Left lung (tissue), 4 donors: ENCODE measurements at regions not wholly inside any gene's neighbourhood (a gene's known extent, or its start where the extent isn't known, plus 50 kb on each side); places are given as distances from the start of the nearest gene placed in this dataset.

Source experiments
- ATAC-seq: fragments of 200-7000 bp; cut with Tn5 transposase; one replicate; pipeline ENCODE4 v1.9.1; 2020; ENCODE audit warnings: moderate library complexity
- DNase-seq, 4 donors: peaks; one replicate each; pipeline ENCODE4 v3.0.0-alpha.2; 2013 to 2020
- H3K27ac ChIP-seq, 2 donors: fragments of 200-600 bp; sonication (generic) in 1 of 2; one replicate each; pipeline versions ENCODE4 v1.5.0 to v1.8.0; 2020 to 2021
- H3K27me3 ChIP-seq, 2 donors: fragments of 200-600 bp; sonication (generic) in 1 of 2; one replicate each; pipeline versions ENCODE4 v1.5.0 to v1.8.0; 2020 to 2021
- H3K36me3 ChIP-seq, 2 donors: fragments of 200-600 bp; sonication (generic) in 1 of 2; one replicate each; pipeline versions ENCODE4 v1.5.0 to v1.8.0; 2020 to 2021
- H3K4me1 ChIP-seq, 2 donors: fragments of 200-600 bp; one replicate each; pipeline ENCODE4 v1.8.0; 2021
- H3K4me3 ChIP-seq, 2 donors: fragments of 200-600 bp; sonication (generic) in 1 of 2; one replicate each; pipeline versions ENCODE4 v1.5.0 to v1.8.0; 2020 to 2021; ENCODE audit warnings: mild to moderate bottlenecking in 1 of 2
- H3K9me3 ChIP-seq, 2 donors: fragments of 200-600 bp; sonication (generic) in 1 of 2; one replicate each; pipeline versions ENCODE4 v1.5.0 to v1.8.0; 2020 to 2021
- CTCF ChIP-seq, 2 donors: fragments of 200-600 bp; sonication (generic) in 1 of 2; IDR thresholded peaks; one replicate each; pipeline versions ENCODE4 v1.5.0 to v1.8.0; 2021; ENCODE audit warnings: antibody characterized with exemption in 2 of 2
- intact Hi-C, 2 donors: fragments of 100-400 bp; cut with DNase I; formaldehyde crosslinking; loops; one replicate each; pipeline versions ENCODE4 v1.11.2 to v1.14.2; 2022
- donor health status: DM: no; HTN: yes; CAD: no.
- donor health status: DM: no; HTN: no; CAD: no.

DNA sequence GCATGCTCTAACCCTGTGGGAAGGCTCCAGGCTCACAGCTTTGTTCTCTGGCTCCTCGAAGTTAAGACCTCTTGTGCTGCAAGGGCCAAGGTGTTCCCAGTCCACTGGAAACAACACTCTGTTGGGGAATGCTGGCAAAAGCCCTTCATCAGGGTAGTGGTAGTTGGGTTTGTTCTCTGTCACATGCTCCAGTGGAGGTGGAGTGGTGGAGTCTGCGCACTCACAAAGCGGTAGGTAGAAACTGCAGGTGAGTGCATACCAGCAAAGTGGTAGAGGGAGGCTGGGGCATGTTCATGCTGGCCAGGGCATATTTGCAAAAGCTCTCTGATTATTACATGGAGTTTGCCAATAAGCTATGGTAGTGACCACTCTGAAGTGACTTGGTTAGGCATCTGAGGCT is 410.5 kb downstream of the CDH19 start:
- H3K27me3 ChIP-seq: no peaks in the 10 kb centered on the region
- H3K36me3 ChIP-seq: no peaks in the 10 kb centered on the region
- TF ChIP-seq CTCF (IDR thresholded peaks at IDR 0.05): no peak
- H3K27ac ChIP-seq: no peak overlapping the region
- DNase-seq: no peak
- H3K9me3 ChIP-seq: no peaks in the 10 kb centered on the region
- no peak for ATAC-seq
- intact Hi-C loops: no loop called here
- no peak overlapping the region for H3K4me3 ChIP-seq
- no peaks in the 10 kb centered on the region for H3K4me1 ChIP-seq

DNA sequence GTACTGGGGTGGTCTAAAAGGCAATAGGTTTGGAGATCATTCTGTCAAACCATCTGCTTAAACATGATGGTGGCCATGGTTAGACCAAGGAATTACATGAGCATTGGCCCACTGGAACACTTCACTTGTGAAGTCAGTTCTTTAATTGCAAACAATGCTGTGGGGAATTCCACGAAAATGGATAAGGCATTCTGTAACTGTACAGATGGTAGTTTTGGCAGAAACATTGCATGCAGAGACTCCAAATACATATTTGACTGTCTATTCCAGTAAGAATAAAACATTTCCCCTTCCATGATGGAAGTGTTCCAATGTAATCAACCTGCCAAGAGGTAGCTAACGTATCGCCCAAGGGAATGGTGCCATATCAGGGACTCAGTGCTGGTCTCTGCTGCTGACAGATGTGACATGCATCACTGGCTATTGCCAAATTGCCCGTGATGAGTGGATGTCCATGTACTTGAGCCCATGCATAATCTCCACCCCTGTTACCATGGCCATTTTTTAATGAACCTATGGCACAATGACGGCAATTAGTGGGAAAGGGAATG is 417.9 kb downstream of the CDH7 start:
- no peak for TF ChIP-seq CTCF (IDR thresholded peaks at IDR 0.05)
- no peak overlapping the region for H3K4me3 ChIP-seq
- H3K36me3 ChIP-seq: no peaks in the 10 kb centered on the region
- H3K4me1 ChIP-seq: no peaks in the 10 kb centered on the region
- no peak for DNase-seq
- H3K9me3 ChIP-seq: no peaks in the 10 kb centered on the region
- no peak overlapping the region for H3K27ac ChIP-seq
- no peaks in the 10 kb centered on the region for H3K27me3 ChIP-seq
- intact Hi-C loops: no loop called here
- ATAC-seq: no peak

DNA sequence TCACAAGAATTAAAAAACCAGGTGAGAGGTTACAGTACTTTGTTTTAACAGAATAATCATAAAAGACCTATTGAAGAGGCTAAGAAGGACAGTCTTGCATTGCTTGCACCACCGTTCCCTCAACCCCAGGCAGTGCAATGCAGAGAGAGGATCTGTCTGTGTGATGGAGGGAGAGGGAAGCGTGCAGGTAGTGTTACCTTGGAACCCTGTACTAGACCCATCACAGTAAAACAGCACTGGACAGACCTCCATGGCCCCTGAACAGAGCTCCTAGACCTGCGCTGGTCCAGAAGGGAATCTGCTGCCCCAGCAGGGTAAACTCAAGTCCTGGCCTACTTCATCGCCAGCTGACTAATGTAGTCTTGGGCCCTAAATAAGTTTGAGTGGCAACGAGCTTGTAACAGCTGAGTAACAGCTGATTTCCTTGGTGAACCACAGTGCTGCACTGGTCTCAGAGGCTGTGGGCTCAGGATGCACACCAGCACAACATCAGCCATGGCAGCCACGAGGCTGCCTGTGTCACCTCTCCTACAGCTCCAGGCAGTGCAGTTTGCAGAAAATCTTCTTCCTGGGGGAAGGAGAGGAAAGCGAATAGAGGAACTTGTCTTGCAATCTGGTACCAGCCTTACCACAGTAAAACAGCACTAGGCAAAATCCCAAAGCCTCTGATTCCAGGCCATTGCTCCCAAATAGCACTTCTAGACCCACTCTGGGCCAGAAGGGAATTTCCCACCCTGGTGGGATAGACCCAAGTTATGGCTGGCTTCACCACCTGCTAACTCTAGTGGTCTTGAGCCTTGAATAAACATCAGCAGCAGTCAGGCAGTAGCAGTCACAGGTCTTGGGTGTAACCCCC is 417.2 kb downstream of the CDH7 start:
- Histone ChIP-seq H3K4me3 (no peak overlapping the region), H3K36me3 (no peaks in the 10 kb centered on the region), H3K27ac (no peak overlapping the region), H3K4me1 (no peaks in the 10 kb centered on the region), H3K9me3 (no peaks in the 10 kb centered on the region), H3K27me3 (no peaks in the 10 kb centered on the region)
- DNase-seq (no peak), ATAC-seq (no peak)
- no peak for TF ChIP-seq CTCF (IDR thresholded peaks at IDR 0.05)
- intact Hi-C loops: no loop called here

DNA sequence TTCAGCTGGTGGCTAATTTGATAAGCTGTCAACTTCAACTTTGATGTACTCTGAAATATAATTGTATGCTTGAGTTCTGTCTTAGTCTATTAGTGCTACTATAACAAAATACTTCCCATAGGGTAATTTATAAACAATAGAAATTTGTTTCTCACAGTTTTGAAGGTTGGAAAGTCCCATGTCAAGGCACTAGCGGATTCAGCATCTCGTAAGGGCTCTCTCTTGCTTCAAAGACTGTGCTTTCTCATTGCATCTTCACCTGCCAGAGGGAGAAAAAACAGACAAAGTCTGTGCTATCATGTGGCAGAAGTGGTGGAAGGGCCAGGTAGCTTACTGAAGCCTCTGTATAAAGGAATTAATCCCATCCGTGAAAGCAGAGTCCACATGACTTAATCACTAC is 409.2 kb downstream of the CDH7 start:
- no peaks in the 10 kb centered on the region for H3K27me3 ChIP-seq
- TF ChIP-seq CTCF (IDR thresholded peaks at IDR 0.05): no peak
- intact Hi-C loops: no loop called here
- no peak overlapping the region for H3K27ac ChIP-seq
- no peaks in the 10 kb centered on the region for H3K36me3 ChIP-seq
- no peaks in the 10 kb centered on the region for H3K4me1 ChIP-seq
- DNase-seq (no peak), ATAC-seq (no peak)
- no peak overlapping the region for H3K4me3 ChIP-seq
- H3K9me3 ChIP-seq: no peaks in the 10 kb centered on the region

DNA sequence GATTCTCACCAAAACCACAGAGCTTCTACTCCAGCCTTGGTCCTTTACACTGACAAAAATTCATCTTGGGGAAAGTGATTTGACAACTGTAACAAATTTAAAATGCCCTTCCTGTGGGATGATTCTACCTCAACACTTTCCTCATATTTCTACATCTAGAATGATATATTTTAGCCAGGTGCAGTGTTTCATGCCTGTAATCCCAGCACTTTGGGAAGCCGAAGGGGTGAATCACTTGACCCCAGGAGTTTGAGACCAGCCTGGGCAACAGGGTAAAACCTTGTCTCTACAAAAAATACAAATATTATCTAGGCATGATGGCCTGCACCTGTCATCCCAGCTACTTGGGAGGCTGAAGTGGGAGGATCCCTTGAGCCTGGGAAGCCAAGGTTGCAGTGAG is 408.6 kb downstream of the CDH7 start:
- ATAC-seq (no peak), DNase-seq (no peak)
- intact Hi-C loops: no loop called here
- Histone ChIP-seq H3K27me3 (no peaks in the 10 kb centered on the region), H3K9me3 (no peaks in the 10 kb centered on the region), H3K4me1 (no peaks in the 10 kb centered on the region), H3K36me3 (no peaks in the 10 kb centered on the region), H3K4me3 (no peak overlapping the region), H3K27ac (no peak overlapping the region)
- TF ChIP-seq CTCF (IDR thresholded peaks at IDR 0.05): no peak
